ENCODE measurements at regions not wholly inside any gene's neighbourhood (a gene's known extent, or its start where the extent isn't known, plus 50 kb on each side); places are given as distances from the start of the nearest gene placed in this dataset.

DNA sequence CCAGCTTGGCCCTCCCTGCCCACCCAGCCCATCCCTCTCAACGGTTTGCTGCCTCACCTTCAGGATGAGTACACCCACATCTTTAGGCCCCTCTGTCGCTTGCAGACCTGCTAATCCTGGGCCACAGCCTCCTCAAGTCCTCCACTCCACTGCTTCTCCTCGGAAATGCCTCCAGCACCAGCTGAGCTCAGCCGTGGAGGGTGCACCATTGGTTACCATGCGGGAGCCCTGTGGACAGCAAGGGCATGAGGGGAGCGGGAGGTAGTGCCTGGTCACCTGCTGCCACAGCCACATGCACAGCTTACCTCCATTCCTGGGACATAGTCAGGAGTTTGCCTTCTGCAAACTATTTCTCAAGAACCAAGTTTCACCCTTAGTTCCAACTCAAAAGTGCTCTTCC is 286.3 kb upstream of the ZMIZ1 start:
- TF ChIP-seq, protein P1, sequence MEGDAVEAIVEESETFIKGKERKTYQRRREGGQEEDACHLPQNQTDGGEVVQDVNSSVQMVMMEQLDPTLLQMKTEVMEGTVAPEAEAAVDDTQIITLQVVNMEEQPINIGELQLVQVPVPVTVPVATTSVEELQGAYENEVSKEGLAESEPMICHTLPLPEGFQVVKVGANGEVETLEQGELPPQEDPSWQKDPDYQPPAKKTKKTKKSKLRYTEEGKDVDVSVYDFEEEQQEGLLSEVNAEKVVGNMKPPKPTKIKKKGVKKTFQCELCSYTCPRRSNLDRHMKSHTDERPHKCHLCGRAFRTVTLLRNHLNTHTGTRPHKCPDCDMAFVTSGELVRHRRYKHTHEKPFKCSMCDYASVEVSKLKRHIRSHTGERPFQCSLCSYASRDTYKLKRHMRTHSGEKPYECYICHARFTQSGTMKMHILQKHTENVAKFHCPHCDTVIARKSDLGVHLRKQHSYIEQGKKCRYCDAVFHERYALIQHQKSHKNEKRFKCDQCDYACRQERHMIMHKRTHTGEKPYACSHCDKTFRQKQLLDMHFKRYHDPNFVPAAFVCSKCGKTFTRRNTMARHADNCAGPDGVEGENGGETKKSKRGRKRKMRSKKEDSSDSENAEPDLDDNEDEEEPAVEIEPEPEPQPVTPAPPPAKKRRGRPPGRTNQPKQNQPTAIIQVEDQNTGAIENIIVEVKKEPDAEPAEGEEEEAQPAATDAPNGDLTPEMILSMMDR (IDR thresholded peaks at IDR 0.05): no peak
- TF ChIP-seq ZFX (IDR thresholded peaks at IDR 0.05; ENCODE audit: borderline replicate concordance): no peak

All from 22Rv1 (cell line).